GM19372 (cell line): ENCODE measurements at regions not wholly inside any gene's neighbourhood (a gene's known extent, or its start where the extent isn't known, plus 50 kb on each side); places are given as distances from the start of the nearest gene placed in this dataset.
"Not testable (repeated sequence)": the region's sequence is repeated elsewhere in the genome, so short reads cannot be mapped to it uniquely, and the experiment has no call there.

ENCODE experiments used
- ATAC-seq: cut with Tn5 transposase; IDR thresholded peaks from one replicate; pipeline ENCODE4 v1.9.1; 2021; ENCODE audit warnings: mild to moderate bottlenecking, low read depth, moderate library complexity; ENCODE audit not compliant: unreplicated experiment

DNA sequence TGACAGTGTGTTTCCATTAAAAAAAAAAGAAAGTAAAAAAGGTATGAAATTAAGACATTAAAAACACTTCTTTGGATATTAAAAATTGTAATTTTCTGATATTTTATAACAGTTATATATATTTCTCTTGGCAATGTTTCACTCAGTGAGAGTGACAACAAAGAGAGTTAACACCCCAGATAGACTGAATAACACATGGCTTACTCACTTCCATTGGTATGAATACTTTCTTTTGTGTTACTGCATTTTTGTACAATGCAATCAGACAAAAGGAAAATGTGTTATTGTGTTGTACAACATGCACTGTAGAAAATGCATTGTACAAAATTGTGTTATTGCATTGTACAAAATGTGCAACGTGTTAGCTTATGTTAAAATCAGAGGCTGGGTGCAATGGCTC lies 676.6 kb upstream of the AMELY start:
- ATAC-seq, result not testable (repeated sequence)

DNA sequence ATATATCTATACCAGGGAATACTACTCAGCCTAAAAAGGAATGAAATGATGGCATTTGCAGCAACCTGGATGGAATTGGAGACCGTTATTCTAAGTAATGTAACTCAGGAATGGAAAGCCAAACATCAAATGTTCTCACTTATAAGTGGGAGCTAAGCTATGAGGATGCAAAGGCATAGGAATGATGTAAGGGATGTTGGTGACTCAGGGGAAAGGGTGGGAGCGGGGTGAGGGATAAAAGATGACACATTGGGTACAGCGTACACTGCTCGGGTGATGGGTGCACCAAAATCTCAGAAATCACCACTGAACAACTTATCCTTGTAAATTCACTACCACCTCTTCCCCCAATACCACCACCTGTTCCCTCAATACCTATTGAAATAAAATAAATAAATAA lies 651.0 kb upstream of the AMELY start:
- no peak for ATAC-seq

DNA sequence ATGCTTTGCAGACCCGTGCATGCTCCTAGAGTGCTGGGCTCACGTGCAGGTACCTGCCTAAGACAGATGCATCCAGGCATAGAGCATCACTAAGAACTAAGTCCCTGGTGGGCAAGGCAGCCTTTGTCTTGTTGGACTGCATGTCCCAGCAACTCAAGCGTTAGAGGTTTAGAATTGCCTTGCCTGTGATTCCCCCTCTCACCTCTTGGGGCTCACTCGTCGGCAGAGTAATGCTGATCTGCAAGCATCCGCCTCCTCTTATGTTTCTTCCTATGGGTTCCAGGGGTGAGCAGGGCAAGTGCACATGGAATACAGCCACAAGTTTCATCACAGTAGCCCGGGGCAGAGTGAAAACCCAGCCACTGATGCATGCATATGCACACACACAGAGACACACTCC lies 646.1 kb upstream of the AMELY start:
- no peak for ATAC-seq

DNA sequence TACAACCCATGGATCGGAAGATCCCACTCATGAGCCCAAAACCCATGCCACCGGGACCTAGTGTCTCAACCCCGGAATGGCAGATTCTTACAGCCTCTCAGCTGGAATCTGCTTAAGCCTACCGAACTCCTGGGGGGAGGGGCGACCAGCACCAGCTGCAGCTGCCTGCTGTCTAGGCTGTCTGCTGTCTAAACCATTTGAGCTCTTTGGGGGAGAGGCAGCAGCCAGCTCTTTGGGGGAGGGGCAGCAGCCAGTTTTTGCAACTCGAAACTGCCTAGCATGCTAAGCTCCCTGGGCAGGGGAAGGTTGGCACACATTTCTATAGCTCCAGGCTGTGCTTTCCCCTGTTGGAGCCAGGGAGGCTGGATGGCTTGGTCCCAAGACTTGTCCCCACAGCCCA lies 643.5 kb upstream of the AMELY start:
- no peak for ATAC-seq

DNA sequence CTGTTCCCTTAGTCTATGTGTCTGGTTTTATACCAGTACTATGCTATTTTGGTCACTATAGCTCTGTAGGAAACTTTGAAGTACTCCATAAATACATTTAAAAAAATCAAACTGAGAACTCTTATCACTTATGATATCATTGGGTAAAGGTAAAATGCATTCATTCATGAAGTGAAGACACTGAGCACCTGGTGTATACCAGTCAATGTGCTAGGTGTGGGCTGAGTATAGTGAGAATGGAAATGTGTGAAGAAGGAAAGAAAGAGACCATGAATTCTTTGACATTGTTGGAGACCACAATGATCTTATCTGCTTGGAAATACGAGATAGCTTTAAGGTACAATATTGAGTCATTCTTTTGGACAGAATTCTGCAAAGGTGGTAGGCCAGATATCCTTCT lies 633.5 kb upstream of the AMELY start:
- ATAC-seq, result no peak

DNA sequence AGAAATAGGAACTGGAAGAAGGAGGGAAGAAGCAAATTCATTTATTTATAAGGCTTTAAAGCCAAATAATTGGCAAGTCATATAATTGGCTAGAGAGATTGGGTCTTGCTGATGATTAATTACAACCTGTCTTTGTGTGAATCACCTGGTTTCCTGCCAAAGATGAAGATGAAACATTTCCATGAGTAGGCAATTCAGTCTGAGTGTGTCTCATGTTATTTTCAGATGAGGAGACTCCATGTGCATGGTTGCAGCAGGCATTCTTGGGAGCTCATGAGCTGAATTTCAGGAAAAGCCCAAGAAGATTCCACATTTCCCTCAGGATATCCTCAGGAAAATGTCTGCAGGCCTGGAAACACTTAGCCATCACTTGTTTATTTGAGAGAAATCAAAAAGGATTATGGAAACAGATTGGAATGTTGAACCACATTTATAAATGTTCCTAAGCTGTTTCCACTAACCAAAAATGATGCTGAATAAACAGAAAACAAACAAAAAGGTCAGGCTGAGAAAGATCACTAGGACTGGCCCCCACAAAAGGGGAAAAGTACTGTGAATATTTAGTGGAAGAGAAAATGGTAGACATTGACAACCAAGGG lies 632.7 kb upstream of the AMELY start:
- no peak for ATAC-seq

DNA sequence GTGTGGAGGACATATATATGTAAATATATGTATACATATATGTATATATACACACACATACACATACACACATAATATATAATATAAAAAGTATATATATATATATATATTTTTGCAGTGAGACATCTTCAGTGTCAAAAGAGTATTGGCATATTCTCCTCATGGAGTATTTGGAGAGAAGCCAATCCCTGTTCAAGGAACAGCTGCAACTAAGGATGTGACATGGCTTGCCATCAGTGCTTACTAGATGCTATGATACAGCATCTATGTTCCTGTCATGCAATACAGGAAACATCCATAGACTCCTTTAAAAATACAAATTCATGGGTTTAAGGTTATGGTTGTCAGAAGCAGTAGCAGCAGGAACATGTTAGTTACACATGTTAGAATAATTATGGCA lies 632.0 kb upstream of the AMELY start:
- ATAC-seq, result no peak

DNA sequence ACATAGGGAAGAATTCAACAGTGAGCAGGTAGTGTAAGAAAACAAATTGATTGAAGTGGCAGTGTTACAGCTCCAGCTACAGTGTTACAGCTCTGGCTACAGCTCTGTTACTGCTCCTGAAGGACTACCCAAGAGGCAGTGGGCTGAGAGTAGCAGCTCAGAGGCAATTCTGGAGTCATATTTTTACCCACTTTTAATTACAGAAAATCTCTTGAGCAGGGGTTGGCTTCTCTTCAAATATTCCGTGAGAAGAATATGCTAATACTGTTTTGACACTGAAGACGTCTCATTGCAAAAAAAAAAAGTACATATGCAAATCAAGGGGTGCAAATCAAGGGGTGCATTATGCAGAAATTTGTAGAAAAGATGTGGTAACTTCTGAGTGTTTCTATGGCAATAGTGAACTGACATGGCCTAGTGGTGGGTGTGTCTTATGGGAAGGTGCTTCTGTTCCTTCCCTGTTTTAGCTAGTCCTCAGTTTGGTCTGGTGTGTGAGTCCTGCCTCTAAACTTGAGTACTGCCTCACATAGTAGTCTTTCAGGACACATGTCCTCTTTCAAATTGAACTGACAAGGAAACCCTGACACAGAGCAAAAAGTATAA lies 630.8 kb upstream of the AMELY start:
- no peak for ATAC-seq

DNA sequence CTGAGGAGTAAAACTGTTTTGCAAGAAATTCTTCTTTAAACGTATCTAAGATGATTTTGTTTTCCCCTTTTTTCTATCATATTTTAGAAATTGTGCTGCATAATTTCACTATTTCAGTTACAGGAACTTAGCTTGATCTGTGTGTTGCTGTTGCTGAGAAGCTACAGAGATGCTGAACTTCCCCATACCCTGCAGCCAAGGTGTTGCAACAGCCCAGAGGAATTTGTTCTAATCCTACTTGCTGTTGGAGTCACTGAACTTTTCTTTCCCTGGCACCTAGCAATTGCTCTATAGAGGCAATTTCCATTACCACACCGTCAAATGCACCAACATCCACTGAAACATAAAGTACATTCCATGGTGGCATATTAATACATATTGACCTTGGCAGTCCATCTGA lies 617.8 kb upstream of the AMELY start:
- ATAC-seq, result no peak

DNA sequence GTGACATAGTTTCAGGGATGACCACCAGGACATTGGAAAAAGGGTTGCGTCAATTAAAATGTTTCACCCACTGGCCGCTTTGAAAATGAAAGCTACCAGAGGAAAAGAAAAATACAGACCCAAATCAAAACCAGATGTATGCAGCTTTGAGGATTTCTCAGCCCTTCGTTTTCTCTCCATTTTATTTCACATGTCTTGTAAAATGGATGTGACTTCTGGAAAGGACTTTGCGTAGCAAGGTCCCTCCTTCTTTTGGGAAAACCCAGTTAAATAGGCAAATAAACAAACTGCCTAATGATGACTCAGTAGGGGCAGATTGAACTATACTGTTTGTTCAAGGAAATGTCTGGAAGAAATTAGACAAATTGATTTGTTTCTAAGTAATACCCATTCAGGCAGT lies 616.0 kb upstream of the AMELY start:
- ATAC-seq, result not testable (repeated sequence)

DNA sequence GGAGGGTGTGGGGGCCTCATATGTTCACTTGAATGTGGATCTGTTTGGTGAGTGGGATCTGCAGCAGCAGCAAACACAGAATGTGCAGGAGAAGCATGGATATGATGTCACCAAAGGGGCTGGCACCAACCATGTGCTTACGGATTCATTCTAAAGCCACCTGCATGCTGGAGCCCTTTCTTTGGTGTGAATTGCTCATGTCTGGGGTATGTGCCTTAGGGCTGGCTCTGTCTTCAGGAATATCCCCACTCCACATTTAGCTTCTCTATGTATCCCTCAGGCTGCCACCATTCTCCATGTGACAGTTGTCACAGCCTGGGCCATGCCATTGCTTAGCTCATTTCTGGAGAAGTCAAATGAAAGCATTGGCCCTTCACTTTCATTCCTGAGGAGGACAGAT lies 606.8 kb upstream of the AMELY start:
- ATAC-seq, result no peak

DNA sequence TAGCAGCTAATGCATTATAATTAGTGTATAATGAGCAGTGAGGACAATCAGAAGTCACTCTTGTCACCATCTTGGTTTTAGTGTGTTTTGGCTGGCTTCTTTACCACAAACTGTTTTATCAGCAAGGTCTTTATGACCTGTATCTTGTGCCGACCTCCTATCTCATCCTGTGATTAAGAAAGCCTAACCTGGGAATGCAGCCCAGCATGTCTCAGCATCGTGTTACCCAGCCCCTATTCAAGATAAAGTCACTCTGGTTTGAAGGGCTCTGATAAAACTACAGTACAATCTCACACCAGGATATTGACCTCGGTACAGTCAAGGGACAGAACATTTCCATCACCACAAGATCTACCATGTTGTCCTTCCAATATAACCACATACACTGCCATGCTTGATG lies 604.7 kb upstream of the AMELY start:
- ATAC-seq, result no peak

DNA sequence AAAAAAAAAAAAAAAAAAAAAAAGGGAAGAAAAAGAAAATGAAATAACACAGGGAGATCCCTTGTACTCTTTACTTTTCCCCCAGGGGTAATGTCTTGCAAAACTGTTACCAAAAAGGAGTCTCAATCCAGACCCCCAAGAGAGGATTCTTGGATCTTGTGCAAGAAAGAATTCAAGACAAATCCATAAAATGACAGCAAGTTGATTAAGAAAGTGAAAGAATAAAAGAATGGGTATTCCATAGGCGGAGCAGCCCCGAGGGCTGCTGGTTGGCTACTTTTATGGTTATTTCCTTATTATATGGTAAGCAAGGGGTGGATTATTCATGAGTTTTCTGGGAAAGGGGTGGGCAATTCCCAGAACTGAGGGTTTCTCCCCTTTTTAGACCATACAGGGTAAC lies 604.3 kb upstream of the AMELY start:
- ATAC-seq, result no peak

DNA sequence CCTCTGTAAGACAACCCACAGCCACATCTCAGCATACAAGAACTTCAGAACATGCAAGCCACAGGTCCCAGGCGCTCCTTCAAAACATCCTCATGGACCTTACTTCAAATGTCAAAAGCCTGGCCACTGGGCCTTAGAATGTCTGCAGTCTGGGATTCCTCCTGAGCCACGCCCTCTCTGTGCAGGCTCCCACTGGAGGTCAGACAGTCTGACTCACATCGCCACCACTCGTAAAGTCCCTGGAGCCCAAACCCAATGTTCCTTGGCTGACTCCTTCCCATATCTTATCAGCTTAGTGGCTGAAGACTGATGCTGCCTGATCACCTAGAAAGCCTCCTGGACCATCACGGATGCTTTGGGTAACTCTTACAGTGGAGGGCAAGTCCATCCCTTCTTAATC lies 591.3 kb upstream of the AMELY start:
- ATAC-seq, result no peak

DNA sequence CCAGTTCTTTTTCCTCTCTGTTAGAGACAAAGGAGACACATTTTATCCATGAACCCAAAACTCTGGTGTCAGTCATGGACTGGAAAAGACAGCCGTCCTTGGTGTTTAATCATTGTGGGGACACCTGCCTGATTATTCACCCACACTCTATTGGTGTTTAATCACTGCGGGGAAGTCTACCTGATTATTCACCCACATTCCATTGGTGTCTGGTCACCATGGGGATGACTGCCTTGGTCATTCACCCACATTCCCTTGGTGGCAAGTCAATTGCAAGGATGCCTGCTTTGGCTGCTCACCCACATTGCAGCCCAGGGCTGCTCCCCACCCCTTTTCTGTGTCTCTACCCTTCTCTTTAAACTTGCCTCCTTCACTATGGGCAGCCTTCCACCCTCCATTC lies 589.7 kb upstream of the AMELY start:
- no peak for ATAC-seq

DNA sequence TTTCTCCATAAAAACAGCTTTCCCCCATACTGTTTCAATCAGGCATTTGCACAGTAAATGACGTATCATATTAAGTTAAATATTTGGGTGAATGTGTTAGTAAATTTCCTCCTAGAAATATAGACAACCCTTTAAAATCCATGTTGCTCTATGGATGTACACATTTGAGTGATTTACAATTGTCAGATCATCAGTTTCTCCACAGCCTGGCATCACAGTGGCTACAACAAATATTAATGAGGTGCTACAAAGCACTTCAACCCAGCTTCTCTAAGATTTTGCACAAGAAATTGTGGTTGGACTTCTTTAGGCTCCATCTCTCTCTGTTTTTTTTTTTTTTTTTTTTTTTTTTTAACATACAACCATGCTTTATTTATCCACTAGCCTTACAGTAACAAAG lies 584.4 kb upstream of the AMELY start:
- no peak for ATAC-seq

DNA sequence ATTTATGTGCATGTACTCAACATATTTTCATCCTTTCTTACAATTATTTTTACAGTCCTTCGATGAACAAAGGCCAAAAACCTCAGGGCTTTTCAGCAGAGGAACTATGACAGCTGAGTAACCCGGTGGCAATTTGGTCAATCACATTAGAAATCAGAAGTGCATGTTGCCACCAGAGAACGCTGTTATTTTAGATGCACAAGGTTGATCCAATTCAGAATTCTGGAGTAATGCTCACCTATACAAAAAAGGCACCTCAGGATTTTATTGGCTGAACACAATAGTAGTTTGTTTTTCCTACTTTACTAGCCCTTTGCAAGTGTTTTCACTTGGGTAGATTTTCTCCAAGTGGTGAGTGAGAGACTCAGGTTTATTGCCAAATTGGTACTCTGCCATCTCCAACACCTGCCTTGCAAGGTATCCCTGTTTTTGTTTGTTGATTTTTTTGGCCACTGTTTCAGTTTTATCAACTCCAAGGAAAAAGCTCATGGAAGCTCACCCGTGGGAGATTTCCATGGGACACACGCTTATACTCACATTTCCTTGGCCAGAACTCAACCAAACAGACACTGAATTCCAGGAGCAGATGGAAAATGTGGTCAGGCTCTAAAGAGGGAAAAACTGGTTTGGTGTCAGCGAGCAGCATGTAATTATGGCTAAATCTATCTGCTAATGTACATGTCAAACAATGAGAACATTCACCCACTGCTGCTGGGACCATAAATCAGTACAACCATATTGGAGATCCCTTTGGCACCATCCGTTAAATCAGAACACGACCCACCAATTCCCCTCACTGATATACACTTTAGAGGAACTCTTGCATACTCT lies 573.1 kb upstream of the AMELY start:
- not testable (repeated sequence) for ATAC-seq

DNA sequence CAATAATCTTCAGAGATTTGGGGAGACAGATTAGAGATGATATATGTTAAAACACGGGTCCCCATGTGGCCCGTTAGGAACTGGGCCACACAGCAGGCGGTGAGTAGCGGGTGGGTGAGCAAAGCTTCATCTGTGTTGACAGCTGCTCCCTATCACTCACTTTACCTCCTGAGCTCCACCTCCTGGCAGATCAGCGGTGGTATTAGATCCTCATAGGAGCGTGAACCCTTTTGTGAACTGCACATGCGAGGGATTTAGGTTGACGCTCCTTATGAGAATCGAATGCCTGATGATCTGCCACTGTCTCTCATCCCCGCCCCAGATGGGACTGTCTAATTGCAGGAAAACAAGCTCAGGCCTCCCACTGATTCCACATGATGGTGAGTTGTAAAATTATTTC lies 560.4 kb upstream of the AMELY start:
- no peak for ATAC-seq

DNA sequence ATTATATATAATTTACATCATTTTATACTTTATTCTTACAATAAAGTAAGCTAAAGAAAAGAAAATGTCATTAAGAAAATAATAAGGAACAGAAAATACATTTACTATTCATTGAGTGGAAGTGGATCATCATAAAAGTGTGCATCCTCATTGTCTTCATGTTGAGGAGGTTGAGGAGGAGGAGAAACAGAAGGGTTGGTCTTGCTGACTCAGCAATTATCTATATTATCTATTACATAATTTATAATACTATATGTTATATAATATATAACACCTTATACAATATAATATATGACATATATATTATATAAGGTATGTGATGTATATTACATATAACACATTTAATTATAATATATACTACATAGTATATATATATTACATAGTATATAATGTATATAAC lies 558.5 kb upstream of the AMELY start:
- no peak for ATAC-seq

DNA sequence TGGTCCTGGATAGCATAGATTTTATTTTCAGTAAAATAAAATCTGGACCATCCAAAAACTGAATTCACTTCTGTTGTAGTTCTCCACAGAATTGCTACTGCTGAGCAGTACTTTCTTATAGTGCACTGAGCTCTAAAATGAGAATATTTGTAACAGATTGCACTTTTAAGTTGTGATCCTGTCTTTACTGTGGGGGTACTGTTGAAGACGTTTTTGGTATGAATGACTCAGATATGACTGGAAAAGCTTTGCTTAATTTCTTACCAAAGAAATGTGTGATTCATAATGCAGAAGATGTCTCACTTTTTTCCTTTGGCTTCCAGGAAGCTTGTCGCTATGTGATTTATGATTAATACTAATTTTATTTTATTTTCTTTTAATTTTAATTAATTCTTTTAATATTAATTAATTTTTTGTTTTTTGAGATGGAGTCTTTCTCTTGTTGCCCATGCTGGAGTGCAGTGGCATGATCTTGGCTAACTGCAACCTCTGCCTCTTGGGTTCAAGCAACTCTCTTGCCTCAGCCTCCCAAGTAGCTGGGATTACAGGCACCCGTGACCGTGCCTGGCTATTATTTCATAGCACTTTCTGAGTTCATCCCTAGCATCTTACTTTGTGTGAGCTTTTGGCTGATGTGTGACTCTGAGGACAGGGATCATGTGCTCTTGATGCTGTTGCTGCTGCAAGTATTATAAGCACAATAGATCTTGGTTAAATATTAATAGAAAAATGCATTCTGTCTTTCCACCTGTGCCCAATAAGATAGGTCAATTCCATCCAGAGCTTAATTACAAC lies 557.6 kb upstream of the AMELY start:
- no peak for ATAC-seq

DNA sequence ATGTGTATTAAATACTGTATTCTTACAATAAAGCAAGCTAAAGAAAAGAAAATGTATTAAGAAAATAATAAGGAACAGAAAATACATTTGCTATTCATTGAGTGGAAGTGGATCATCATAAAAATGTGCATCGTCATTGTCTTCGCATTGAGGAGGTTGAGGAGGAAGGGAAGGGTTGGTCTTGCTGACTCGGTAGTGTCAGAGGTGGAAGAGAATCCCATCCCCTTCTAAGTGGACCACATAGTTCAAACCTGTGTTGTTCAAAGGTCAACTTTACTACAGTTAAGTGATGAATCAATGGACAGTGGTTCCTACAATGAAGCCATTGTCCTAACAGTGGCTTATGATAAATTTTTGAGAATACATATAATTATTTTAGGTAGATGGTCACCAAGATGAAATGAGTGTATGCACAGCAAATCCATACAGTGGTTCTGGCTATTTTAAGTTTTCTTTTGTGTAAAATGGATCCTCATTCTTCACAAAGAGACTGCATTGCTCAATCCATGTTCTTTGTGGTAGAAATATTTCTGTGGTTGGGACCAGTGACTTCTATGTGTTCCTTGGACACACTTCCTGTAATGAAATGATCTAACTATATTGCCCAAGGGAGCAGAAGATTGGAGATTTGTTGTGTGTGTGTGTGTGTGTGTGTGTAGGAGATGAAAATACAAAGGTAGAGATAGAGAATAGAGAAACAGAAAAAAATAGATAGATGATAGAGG lies 556.4 kb upstream of the AMELY start:
- no peak for ATAC-seq
